Endodermal cell (in vitro differentiated cells): ENCODE measurements at regions not wholly inside any gene's neighbourhood (a gene's known extent, or its start where the extent isn't known, plus 50 kb on each side); places are given as distances from the start of the nearest gene placed in this dataset.
"Not testable (repeated sequence)": the region's sequence is repeated elsewhere in the genome, so short reads cannot be mapped to it uniquely, and the experiment has no call there.

Experiments used
- DNase-seq: peaks from one replicate; pipeline ENCODE4 v3.0.0-alpha.2; 2017
- H3K27ac ChIP-seq: 2 replicates; pipeline ENCODE4 v1.5.1; 2013; ENCODE audit warnings: mild to moderate bottlenecking, low read depth, low read length, moderate library complexity
- H3K27me3 ChIP-seq: 2 replicates; pipeline ENCODE4 v1.6.1; 2013; ENCODE audit warnings: mild to moderate bottlenecking, low read length, moderate library complexity; ENCODE audit not compliant: insufficient read depth, control insufficient read depth, poor library complexity, severe bottlenecking
- H3K36me3 ChIP-seq: 2 replicates; pipeline ENCODE4 v1.7.0; 2013; ENCODE audit warnings: mild to moderate bottlenecking, low read length, moderate library complexity; ENCODE audit not compliant: control insufficient read depth, insufficient read depth
- H3K4me1 ChIP-seq: one replicate; pipeline ENCODE4 v1.7.0; 2013; ENCODE audit warnings: low read length; ENCODE audit not compliant: control insufficient read depth, insufficient read depth
- H3K4me3 ChIP-seq: 2 replicates; pipeline ENCODE4 v1.5.1; 2013; ENCODE audit warnings: mild to moderate bottlenecking, low read length, moderate library complexity
- H3K9ac ChIP-seq: 2 replicates; pipeline ENCODE4 v1.6.1; 2013; ENCODE audit warnings: mild to moderate bottlenecking, low read length, moderate library complexity; ENCODE audit not compliant: poor library complexity, severe bottlenecking; ENCODE audit errors: extremely low read depth
- H3K9me3 ChIP-seq: 2 replicates; pipeline ENCODE4 v1.6.1; 2013; ENCODE audit warnings: mild to moderate bottlenecking, low read length, moderate library complexity; ENCODE audit not compliant: control insufficient read depth
- H3K27ac Mint-ChIP-seq: 2 replicates; pipeline ENCODE4 v1.8.0; 2020; ENCODE audit warnings: mixed read lengths
- H3K27me3 Mint-ChIP-seq: 2 replicates; pipeline ENCODE4 v1.8.0; 2021; ENCODE audit warnings: mild to moderate bottlenecking, mixed read lengths; ENCODE audit not compliant: insufficient read depth
- H3K36me3 Mint-ChIP-seq: 2 replicates; pipeline ENCODE4 v1.8.0; 2020; ENCODE audit warnings: low read depth, mixed read lengths
- H3K4me1 Mint-ChIP-seq: 2 replicates; pipeline ENCODE4 v1.8.0; 2020; ENCODE audit warnings: mixed read lengths
- H3K4me3 Mint-ChIP-seq: 2 replicates; pipeline ENCODE4 v1.8.0; 2020; ENCODE audit warnings: mild to moderate bottlenecking, moderate library complexity, mixed read lengths
- H3K9me3 Mint-ChIP-seq: 2 replicates; pipeline ENCODE4 v1.8.0; 2020; ENCODE audit warnings: mild to moderate bottlenecking, mixed read lengths
- CTCF ChIP-seq: fragments of 200-600 bp; sonication (generic); conservative IDR thresholded peaks from 2 replicates; pipeline ENCODE4 v1.5.0; 2021; ENCODE audit warnings: antibody characterized with exemption, mild to moderate bottlenecking
- WGBS, 2 experiments: methylation state at CpG; one replicate each; pipeline versions ENCODE4 v1.1.5 to v1.1.7; 2013; ENCODE audit warnings: missing lambda C conversion rate in 2 of 2, mixed read lengths in 1 of 2; ENCODE audit not compliant: insufficient coverage in 1 of 2, insufficient read length in 1 of 2; 5-methylcytosine and 5-hydroxymethylcytosine counted together

GRCh38 chr18:42365591-42365990, 410.6 kb downstream of the PIK3C3 start:
- 80 to 84% methylated on average over 1 of the region's 1 CpG for WGBS, 2 experiments
- Histone ChIP-seq H3K27me3 (no peaks in the 10 kb centered on the region), H3K36me3 (no peaks in the 10 kb centered on the region), H3K27ac (no peak overlapping the region), H3K4me3 (no peak overlapping the region), H3K9ac (no peak overlapping the region), H3K9me3 (peaks cover 4% of the 10 kb centered on the region), H3K4me1 (no peaks in the 10 kb centered on the region)
- Mint-ChIP-seq H3K4me3 (no peak overlapping the region), H3K9me3 (no peaks in the 10 kb centered on the region), H3K27me3 (no peaks in the 10 kb centered on the region), H3K36me3 (no peaks in the 10 kb centered on the region), H3K27ac (no peak overlapping the region), H3K4me1 (peaks cover 6% of the 10 kb centered on the region)
- TF ChIP-seq CTCF, result no peak
- DNase-seq, result no peak

- no peak for TF ChIP-seq CTCF
- H3K9me3 Mint-ChIP-seq, result no peaks in the 10 kb centered on the region
Measured at GRCh38 chr18:42373584-42373983, 418.6 kb downstream of the PIK3C3 start.

DNA sequence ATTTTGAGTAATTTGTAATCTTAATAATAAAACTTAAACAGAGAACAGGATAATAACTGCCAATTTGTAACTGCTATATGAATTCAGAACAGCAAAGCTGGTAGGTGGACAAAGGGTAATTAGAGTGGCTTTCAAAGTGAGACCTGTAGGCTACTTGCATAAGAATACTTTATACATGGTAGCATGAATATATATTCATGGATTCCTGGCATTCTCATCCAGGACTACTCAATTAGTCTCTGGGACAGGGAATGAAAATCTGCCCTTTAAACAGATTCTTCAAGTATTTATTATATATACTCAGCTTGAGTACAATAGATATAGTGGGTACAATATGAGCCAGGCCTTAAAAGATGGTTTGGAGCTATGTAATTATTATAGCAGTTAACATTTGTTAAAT, 419.9 kb downstream of the PIK3C3 start:
- Mint-ChIP-seq H3K4me1 (peaks cover 2% of the 10 kb centered on the region), H3K9me3 (no peaks in the 10 kb centered on the region), H3K27ac (no peak overlapping the region), H3K27me3 (no peaks in the 10 kb centered on the region), H3K36me3 (no peaks in the 10 kb centered on the region), H3K4me3 (no peak overlapping the region)
- Histone ChIP-seq H3K4me1 (no peaks in the 10 kb centered on the region), H3K9ac (no peak overlapping the region), H3K9me3 (no peaks in the 10 kb centered on the region), H3K36me3 (no peaks in the 10 kb centered on the region), H3K27ac (no peak overlapping the region), H3K27me3 (no peaks in the 10 kb centered on the region), H3K4me3 (no peak overlapping the region)
- TF ChIP-seq CTCF, result no peak
- DNase-seq, result no peak

More at GRCh38 chr18:42373584-42373983, 418.6 kb downstream of the PIK3C3 start:
- no peaks in the 10 kb centered on the region for H3K27me3 Mint-ChIP-seq
- H3K4me3 ChIP-seq, result no peak overlapping the region
- H3K4me3 Mint-ChIP-seq, result no peak overlapping the region
- peaks cover 6% of the 10 kb centered on the region for H3K4me1 Mint-ChIP-seq
- H3K27me3 ChIP-seq, result no peaks in the 10 kb centered on the region
- H3K36me3 Mint-ChIP-seq, result no peaks in the 10 kb centered on the region
- H3K4me1 ChIP-seq, result no peaks in the 10 kb centered on the region
- H3K9ac ChIP-seq, result no peak overlapping the region
- DNase-seq, result no peak
- no peak overlapping the region for H3K27ac Mint-ChIP-seq
- H3K36me3 ChIP-seq, result no peaks in the 10 kb centered on the region
- no peak overlapping the region for H3K27ac ChIP-seq
- no peaks in the 10 kb centered on the region for H3K9me3 ChIP-seq
- 100% methylated on average over 1 of the region's 1 CpG; no CpG with 5 or more reads in 1 of the 2 experiments for WGBS, 2 experiments

DNA sequence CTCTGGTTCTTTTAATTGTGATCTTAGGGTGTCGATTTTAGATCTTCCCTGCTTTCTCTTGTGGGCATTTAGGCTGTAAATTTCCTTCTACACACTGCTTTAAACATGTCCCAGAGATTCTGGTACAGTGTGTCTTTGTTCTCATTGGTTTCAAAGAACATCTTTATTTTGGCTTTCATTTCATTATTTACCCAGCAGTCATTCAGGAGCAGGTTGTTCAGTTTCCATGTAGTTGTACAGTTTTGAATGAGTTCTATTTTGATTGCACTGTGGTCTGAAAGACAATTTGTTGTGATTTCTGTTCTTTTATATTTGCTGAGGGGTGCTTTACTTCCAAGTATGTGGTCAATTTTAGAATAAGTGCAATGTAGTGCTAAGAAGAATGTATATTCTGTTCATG, 423.8 kb downstream of the PIK3C3 start:
- H3K4me1 Mint-ChIP-seq, H3K27me3 Mint-ChIP-seq, H3K9me3 Mint-ChIP-seq, H3K9ac ChIP-seq, H3K4me3 Mint-ChIP-seq, DNase-seq, H3K36me3 Mint-ChIP-seq, H3K27me3 ChIP-seq, H3K36me3 ChIP-seq, H3K4me3 ChIP-seq, H3K4me1 ChIP-seq, H3K27ac Mint-ChIP-seq, H3K9me3 ChIP-seq, H3K27ac ChIP-seq: not testable (repeated sequence)
- 100% methylated on average over 1 of the region's 1 CpG; no CpG with 5 or more reads in 1 of the 2 experiments for WGBS, 2 experiments

- not testable (repeated sequence) for H3K27me3 Mint-ChIP-seq, DNase-seq, H3K27me3 ChIP-seq, H3K27ac ChIP-seq, H3K4me1 Mint-ChIP-seq, H3K27ac Mint-ChIP-seq, H3K36me3 ChIP-seq, H3K4me1 ChIP-seq, H3K9ac ChIP-seq, H3K36me3 Mint-ChIP-seq, H3K4me3 Mint-ChIP-seq, H3K9me3 Mint-ChIP-seq, H3K4me3 ChIP-seq, H3K9me3 ChIP-seq
- WGBS, 2 experiments, result 85 to 91% methylated on average over 6 to 8 of the region's 8 CpGs
Measured at GRCh38 chr18:42381236-42381635, 426.2 kb downstream of the PIK3C3 start.
